ENCODE measurements at regions not wholly inside any gene's neighbourhood (a gene's known extent, or its start where the extent isn't known, plus 50 kb on each side); places are given as distances from the start of the nearest gene placed in this dataset.

GRCh38 chr3:31275038-31275572 lies 257.6 kb upstream of the STT3B start (continued):
- no peak for TF ChIP-seq CHD2 (IDR thresholded peaks at IDR 0.05; ENCODE audit: low read depth, low read length)
- no peak for TF ChIP-seq RFX3 (CRISPR knock-in tag; IDR thresholded peaks at IDR 0.05)
- TF ChIP-seq ZNF614 (CRISPR knock-in tag; IDR thresholded peaks at IDR 0.05; ENCODE audit: borderline replicate concordance) = no peak
- TF ChIP-seq SNAPC4 (CRISPR knock-in tag; IDR thresholded peaks at IDR 0.05) = no peak
- TF ChIP-seq ONECUT2 (CRISPR knock-in tag; IDR thresholded peaks at IDR 0.05) = no peak
- no peak for TF ChIP-seq ZNF703 (CRISPR knock-in tag; IDR thresholded peaks at IDR 0.05; ENCODE audit: borderline replicate concordance)
- no peak for TF ChIP-seq DNMT3B (CRISPR knock-in tag; conservative IDR thresholded peaks at IDR 0.05)
- no peak for TF ChIP-seq ZNF678 (CRISPR knock-in tag; IDR thresholded peaks at IDR 0.05)
- TF ChIP-seq ZGPAT (CRISPR knock-in tag; IDR thresholded peaks at IDR 0.05) = peak; percentile 68; the same call in 1 of the 2 replicates
- TF ChIP-seq WIZ (CRISPR knock-in tag; IDR thresholded peaks at IDR 0.05) = no peak
- TF ChIP-seq ZSCAN30 (CRISPR knock-in tag; IDR thresholded peaks at IDR 0.05) = no peak
- TF ChIP-seq SALL1 (CRISPR knock-in tag; IDR thresholded peaks at IDR 0.05) = peak; percentile 59; the same call in 1 of the 2 replicates
- no peak for TF ChIP-seq ZFP36 (IDR thresholded peaks at IDR 0.05; ENCODE audit: borderline replicate concordance, low read depth, low read length, partially characterized antibody)
- TF ChIP-seq ZNF598 (CRISPR knock-in tag; IDR thresholded peaks at IDR 0.05; ENCODE audit: borderline replicate concordance) = no peak
- no peak for TF ChIP-seq ZNF552 (CRISPR knock-in tag; IDR thresholded peaks at IDR 0.05; ENCODE audit: borderline replicate concordance)
- no peak for TF ChIP-seq SP4 (CRISPR knock-in tag; IDR thresholded peaks at IDR 0.05)
- TF ChIP-seq SKI (IDR thresholded peaks at IDR 0.05; ENCODE audit: partially characterized antibody) = peak; percentile 65
- TF ChIP-seq NR2F1 (CRISPR knock-in tag; IDR thresholded peaks at IDR 0.05) = peak in 1 of 2 experiments; percentile 50; a peak in 2 of 4 replicates
- peak; percentile 49 for TF ChIP-seq ELF3 (CRISPR knock-in tag; IDR thresholded peaks at IDR 0.05)
- TF ChIP-seq KAT2B (IDR thresholded peaks at IDR 0.05; ENCODE audit: borderline replicate concordance, low read depth, low read length) = no peak
- no peak for TF ChIP-seq ZNF704 (CRISPR knock-in tag; IDR thresholded peaks at IDR 0.05; ENCODE audit: borderline replicate concordance)
- peak; percentile 13 for TF ChIP-seq SMAD3 (CRISPR knock-in tag; IDR thresholded peaks at IDR 0.05)
- TF ChIP-seq SOX5 (CRISPR knock-in tag; IDR thresholded peaks at IDR 0.05; ENCODE audit: borderline replicate concordance) = peak; percentile 54; the same call in 1 of the 2 replicates
- peak; percentile 40; the same call in 1 of the 2 replicates for TF ChIP-seq RCOR2 (CRISPR knock-in tag; IDR thresholded peaks at IDR 0.05)

All from HepG2 (cell line).